Testis (tissue), 2 donors: ENCODE measurements at regions not wholly inside any gene's neighbourhood (a gene's known extent, or its start where the extent isn't known, plus 50 kb on each side); places are given as distances from the start of the nearest gene placed in this dataset.

Experiments
- CTCF ChIP-seq, 3 experiments: fragments of 450-650 bp in 2 of 3; fragments of 200-600 bp in 1 of 3; sonication (generic) in 1 of 3; IDR thresholded peaks; one replicate each; pipeline ENCODE4 v1.5.1; 2016 to 2019; ENCODE audit warnings: antibody characterized with exemption in 3 of 3, mild to moderate bottlenecking in 2 of 3, moderate library complexity in 1 of 3
- POLR2A ChIP-seq: fragments of 450-650 bp; IDR thresholded peaks from one replicate; pipeline ENCODE4 v1.6.1; 2017; ENCODE audit warnings: antibody characterized with exemption, mild to moderate bottlenecking, moderate library complexity

GRCh38 chr12:18145924-18146323, 55.9 kb upstream of the RERGL start:
- TF ChIP-seq CTCF (IDR thresholded peaks at IDR 0.05) (no peak), POLR2A (no peak)
